Testis (tissue), 2 donors: ENCODE measurements at regions not wholly inside any gene's neighbourhood (a gene's known extent, or its start where the extent isn't known, plus 50 kb on each side); places are given as distances from the start of the nearest gene placed in this dataset.

ENCODE experiments used
- POLR2A ChIP-seq: fragments of 450-650 bp; IDR thresholded peaks from one replicate; pipeline ENCODE4 v1.6.1; 2017; ENCODE audit warnings: antibody characterized with exemption, mild to moderate bottlenecking, moderate library complexity
- TF ChIP-seq, protein P1 (sequence below), 3 experiments: fragments of 450-650 bp in 2 of 3; fragments of 200-600 bp in 1 of 3; sonication (generic) in 1 of 3; IDR thresholded peaks; one replicate each; pipeline ENCODE4 v1.5.1; 2016 to 2019; ENCODE audit warnings: antibody characterized with exemption in 3 of 3, mild to moderate bottlenecking in 2 of 3, moderate library complexity in 1 of 3

DNA sequence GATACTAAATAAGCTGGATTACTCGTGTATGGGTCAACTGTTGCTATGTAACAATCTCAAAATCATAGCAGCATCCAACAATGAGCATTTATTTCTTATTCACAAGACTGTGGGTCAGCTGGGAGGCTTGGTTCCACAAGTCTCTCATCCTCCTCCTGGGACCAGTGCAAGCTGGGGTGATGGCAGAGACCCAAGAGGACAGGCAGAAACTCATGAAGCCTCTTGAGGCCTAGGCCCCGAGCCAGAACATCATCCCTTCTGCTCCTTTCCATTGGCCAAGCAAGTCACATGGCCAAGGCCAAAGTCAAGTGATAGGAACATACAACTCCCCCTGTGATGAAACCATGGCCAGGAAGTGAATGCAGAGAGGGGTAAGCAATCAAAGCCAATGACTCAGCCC, 422.1 kb downstream of the BCOR start:
- TF ChIP-seq POLR2A = no peak
- TF ChIP-seq, protein P1, sequence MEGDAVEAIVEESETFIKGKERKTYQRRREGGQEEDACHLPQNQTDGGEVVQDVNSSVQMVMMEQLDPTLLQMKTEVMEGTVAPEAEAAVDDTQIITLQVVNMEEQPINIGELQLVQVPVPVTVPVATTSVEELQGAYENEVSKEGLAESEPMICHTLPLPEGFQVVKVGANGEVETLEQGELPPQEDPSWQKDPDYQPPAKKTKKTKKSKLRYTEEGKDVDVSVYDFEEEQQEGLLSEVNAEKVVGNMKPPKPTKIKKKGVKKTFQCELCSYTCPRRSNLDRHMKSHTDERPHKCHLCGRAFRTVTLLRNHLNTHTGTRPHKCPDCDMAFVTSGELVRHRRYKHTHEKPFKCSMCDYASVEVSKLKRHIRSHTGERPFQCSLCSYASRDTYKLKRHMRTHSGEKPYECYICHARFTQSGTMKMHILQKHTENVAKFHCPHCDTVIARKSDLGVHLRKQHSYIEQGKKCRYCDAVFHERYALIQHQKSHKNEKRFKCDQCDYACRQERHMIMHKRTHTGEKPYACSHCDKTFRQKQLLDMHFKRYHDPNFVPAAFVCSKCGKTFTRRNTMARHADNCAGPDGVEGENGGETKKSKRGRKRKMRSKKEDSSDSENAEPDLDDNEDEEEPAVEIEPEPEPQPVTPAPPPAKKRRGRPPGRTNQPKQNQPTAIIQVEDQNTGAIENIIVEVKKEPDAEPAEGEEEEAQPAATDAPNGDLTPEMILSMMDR (IDR thresholded peaks at IDR 0.05) = no peak
